Liver (tissue), 3 donors: ENCODE measurements at regions not wholly inside any gene's neighbourhood (a gene's known extent, or its start where the extent isn't known, plus 50 kb on each side); places are given as distances from the start of the nearest gene placed in this dataset.

Experiments used
- EGR1 ChIP-seq, 2 donors: IDR thresholded peaks; 2 replicates each; pipeline ENCODE4 v1.6.1; 2016 to 2018; ENCODE audit warnings: antibody characterized with exemption in 2 of 2, low read depth in 2 of 2
- FOXA1 ChIP-seq: IDR thresholded peaks from 2 replicates; pipeline ENCODE4 v1.6.1; 2016; ENCODE audit warnings: antibody characterized with exemption
- HNF4G ChIP-seq: IDR thresholded peaks from 2 replicates; pipeline ENCODE4 v1.6.1; 2016; ENCODE audit warnings: antibody characterized with exemption
- MAX ChIP-seq: IDR thresholded peaks from 2 replicates; pipeline ENCODE4 v1.6.1; 2016; ENCODE audit warnings: antibody characterized with exemption
- NR2F2 ChIP-seq: IDR thresholded peaks from 2 replicates; pipeline ENCODE4 v1.6.1; 2016; ENCODE audit warnings: antibody characterized with exemption
- RAD21 ChIP-seq, 2 donors: IDR thresholded peaks; 2 replicates each; pipeline ENCODE4 v1.6.1; 2016; ENCODE audit warnings: antibody characterized with exemption in 2 of 2, mild to moderate bottlenecking in 2 of 2
- REST ChIP-seq: IDR thresholded peaks from 2 replicates; pipeline ENCODE4 v1.6.1; 2016; ENCODE audit warnings: antibody characterized with exemption, mild to moderate bottlenecking
- SP1 ChIP-seq: IDR thresholded peaks from 2 replicates; pipeline ENCODE4 v1.6.1; 2018; ENCODE audit warnings: antibody characterized with exemption, mild to moderate bottlenecking
- YY1 ChIP-seq: IDR thresholded peaks from 2 replicates; pipeline ENCODE4 v1.6.1; 2016; ENCODE audit warnings: antibody characterized with exemption, mild to moderate bottlenecking
- ZBTB33 ChIP-seq: IDR thresholded peaks from 2 replicates; pipeline ENCODE4 v1.6.1; 2016; ENCODE audit warnings: antibody characterized with exemption
- TF ChIP-seq, protein P1 (sequence below): fragments of 150-350 bp; IDR thresholded peaks from 2 replicates; pipeline ENCODE4 v1.5.1; 2017; ENCODE audit warnings: improper control_type of control experiment, low read depth, low read length; ENCODE audit not compliant: missing input control
- TF ChIP-seq, protein P2 (sequence below): IDR thresholded peaks from 2 replicates; pipeline ENCODE4 v1.6.1; 2016; ENCODE audit warnings: antibody characterized with exemption
- donor health status: healthy.
- donor health status: healthy.

- no peak for TF ChIP-seq RAD21 (IDR thresholded peaks at IDR 0.05)
- TF ChIP-seq, protein P1, sequence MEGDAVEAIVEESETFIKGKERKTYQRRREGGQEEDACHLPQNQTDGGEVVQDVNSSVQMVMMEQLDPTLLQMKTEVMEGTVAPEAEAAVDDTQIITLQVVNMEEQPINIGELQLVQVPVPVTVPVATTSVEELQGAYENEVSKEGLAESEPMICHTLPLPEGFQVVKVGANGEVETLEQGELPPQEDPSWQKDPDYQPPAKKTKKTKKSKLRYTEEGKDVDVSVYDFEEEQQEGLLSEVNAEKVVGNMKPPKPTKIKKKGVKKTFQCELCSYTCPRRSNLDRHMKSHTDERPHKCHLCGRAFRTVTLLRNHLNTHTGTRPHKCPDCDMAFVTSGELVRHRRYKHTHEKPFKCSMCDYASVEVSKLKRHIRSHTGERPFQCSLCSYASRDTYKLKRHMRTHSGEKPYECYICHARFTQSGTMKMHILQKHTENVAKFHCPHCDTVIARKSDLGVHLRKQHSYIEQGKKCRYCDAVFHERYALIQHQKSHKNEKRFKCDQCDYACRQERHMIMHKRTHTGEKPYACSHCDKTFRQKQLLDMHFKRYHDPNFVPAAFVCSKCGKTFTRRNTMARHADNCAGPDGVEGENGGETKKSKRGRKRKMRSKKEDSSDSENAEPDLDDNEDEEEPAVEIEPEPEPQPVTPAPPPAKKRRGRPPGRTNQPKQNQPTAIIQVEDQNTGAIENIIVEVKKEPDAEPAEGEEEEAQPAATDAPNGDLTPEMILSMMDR, result no peak
- TF ChIP-seq FOXA1, result no peak
- TF ChIP-seq, protein P2, sequence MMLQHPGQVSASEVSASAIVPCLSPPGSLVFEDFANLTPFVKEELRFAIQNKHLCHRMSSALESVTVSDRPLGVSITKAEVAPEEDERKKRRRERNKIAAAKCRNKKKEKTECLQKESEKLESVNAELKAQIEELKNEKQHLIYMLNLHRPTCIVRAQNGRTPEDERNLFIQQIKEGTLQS, result no peak
- TF ChIP-seq YY1, result no peak
- no peak for TF ChIP-seq SP1
- TF ChIP-seq REST, result no peak
- TF ChIP-seq MAX, result no peak
- TF ChIP-seq NR2F2, result no peak
- no peak for TF ChIP-seq EGR1 (IDR thresholded peaks at IDR 0.05; ENCODE audit: low read depth in 2 of 2)
- TF ChIP-seq HNF4G, result no peak
- TF ChIP-seq ZBTB33, result no peak
Observed at GRCh38 chr3:117105686-117106085, 396.1 kb downstream of the TUSC7 start.
